HepG2 (cell line): ENCODE measurements at regions not wholly inside any gene's neighbourhood (a gene's known extent, or its start where the extent isn't known, plus 50 kb on each side); places are given as distances from the start of the nearest gene placed in this dataset.

ENCODE experiments used
- ATAC-seq: fragments of 200-7000 bp; cut with Tn5 transposase; 3 replicates; pipeline ENCODE4 v1.9.1; 2020; ENCODE audit warnings: mild to moderate bottlenecking, moderate library complexity
- BruUV-seq: library from RNA; stranded (reverse); fragments of 400-500 nt; replicated peaks from 2 replicates; lab custom pipeline; 2021; lab: Mats Ljungman, UMichigan
- CTCF ChIA-PET: fragments of 300-600 bp; formaldehyde crosslinking; extraction: SDS; loops from one replicate; lab custom pipeline; 2021; ENCODE audit warnings: low total read pairs, inconsistent platforms, low intra/inter-chr PET ratio; lab: Yijun Ruan, JAX
- POLR2A ChIA-PET: fragments of 350-600 bp; sonication (Branson Sonifier 250); formaldehyde crosslinking; loops from one replicate; lab custom pipeline; 2020; ENCODE audit warnings: antibody characterized with exemption, inconsistent platforms; lab: Yijun Ruan, JAX
- DNase-seq: peaks from one replicate; pipeline ENCODE4 v3.0.0-alpha.2; 2015; ENCODE audit warnings: low spot score
- FAIRE-seq: peaks from 3 replicates; lab custom pipeline; 2011; peaks lifted over from hg19 to GRCh38; lab: Jason Lieb, UNC
- H2AFZ ChIP-seq: one replicate; pipeline ENCODE4 v1.6.1; 2011; ENCODE audit warnings: low read length, inconsistent platforms
- H3K27ac ChIP-seq: fragments of 300-600 bp; 3 replicates; pipeline ENCODE4 v1.8.0; 2011; ENCODE audit warnings: mixed run types, mild to moderate bottlenecking, mixed read lengths, low read length, inconsistent platforms; ENCODE audit not compliant: insufficient read depth; ENCODE audit errors: extremely low read length
- H3K27me3 ChIP-seq, 2 experiments: fragments of 200-600 bp in 1 of 2; 2 replicates in 1 of 2; 3 replicates in 1 of 2; pipeline versions ENCODE4 v1.6.0 to v1.8.0; 2011; ENCODE audit warnings: low read length in 2 of 2, mild to moderate bottlenecking in 2 of 2, moderate library complexity in 2 of 2, inconsistent platforms in 1 of 2; ENCODE audit not compliant: insufficient read depth in 2 of 2, control insufficient read depth in 1 of 2
- H3K36me3 ChIP-seq, 2 experiments: fragments of 200-600 bp in 1 of 2; replicated peaks in 1 of 2; 2 replicates in 1 of 2; 3 replicates in 1 of 2; pipeline versions ENCODE4 v1.5.1 to v1.8.0; 2011; ENCODE audit warnings: low read length in 2 of 2, inconsistent platforms in 1 of 2; ENCODE audit not compliant: insufficient read depth in 2 of 2, control insufficient read depth in 1 of 2
- H3K4me1 ChIP-seq: 2 replicates; pipeline ENCODE4 v1.5.1; 2012; ENCODE audit warnings: low read length, inconsistent platforms; ENCODE audit not compliant: insufficient read depth
- H3K4me2 ChIP-seq: 2 replicates; pipeline ENCODE4 v1.6.0; 2011; ENCODE audit warnings: low read depth, low read length, inconsistent platforms
- H3K4me3 ChIP-seq, 3 experiments: fragments of 200-600 bp in 1 of 3; sonication (generic), shearing (Covaris generic) in 1 of 3; replicated peaks in 1 of 3; 2 replicates each; pipeline ENCODE4 v1.5.1; 2011 to 2016; ENCODE audit warnings: low read length in 3 of 3, inconsistent platforms in 2 of 3, low read depth in 2 of 3, mild to moderate bottlenecking in 2 of 3, control low read depth in 1 of 3, mixed read lengths in 1 of 3; ENCODE audit not compliant: insufficient read depth in 1 of 3
- H3K79me2 ChIP-seq: one replicate; pipeline ENCODE4 v1.6.1; 2011; ENCODE audit warnings: low read length, inconsistent platforms; ENCODE audit not compliant: insufficient read depth
- H3K9ac ChIP-seq: 2 replicates; pipeline ENCODE4 v1.6.0; 2011; ENCODE audit warnings: mild to moderate bottlenecking, low read depth, low read length, inconsistent platforms; ENCODE audit not compliant: insufficient read depth
- H3K9me3 ChIP-seq: 2 replicates; pipeline ENCODE4 v1.5.1; 2012; ENCODE audit warnings: mild to moderate bottlenecking, low read length
- H4K20me1 ChIP-seq: 2 replicates; pipeline ENCODE4 v1.6.0; 2011; ENCODE audit warnings: inconsistent platforms, mild to moderate bottlenecking, low read length, moderate library complexity; ENCODE audit not compliant: insufficient read depth
- ATF7 ChIP-seq, 2 experiments: fragments of 450-650 bp in 1 of 2; sonication (generic) in 1 of 2; formaldehyde crosslinking in 1 of 2; IDR thresholded peaks; 2 replicates each; pipeline versions ENCODE4 v1.4.0 to v1.6.1; 2016 to 2020; ENCODE audit warnings: antibody characterized with exemption in 1 of 2, mild to moderate bottlenecking in 1 of 2, missing genetic modification reagents in 1 of 2
- CEBPB ChIP-seq: IDR thresholded peaks from 2 replicates; pipeline ENCODE4 v1.6.1; 2011; ENCODE audit warnings: low read depth, low read length, improper control_type of control experiment, borderline replicate concordance
- ETV6 ChIP-seq: sonication (generic); formaldehyde crosslinking; conservative IDR thresholded peaks from 2 replicates; pipeline ENCODE4 v1.4.0; 2020; ENCODE audit warnings: missing genetic modification reagents
- SP5 ChIP-seq: IDR thresholded peaks from 2 replicates; pipeline ENCODE4 v1.6.1; 2016; ENCODE audit warnings: low read depth, borderline replicate concordance
- ZNF12 ChIP-seq: sonication (generic); formaldehyde crosslinking; IDR thresholded peaks from 2 replicates; pipeline ENCODE4 v1.5.0; 2020; ENCODE audit warnings: missing genetic modification reagents
- ZNF557 ChIP-seq: sonication (generic); formaldehyde crosslinking; IDR thresholded peaks from 2 replicates; pipeline ENCODE4 v1.4.0; 2020; ENCODE audit warnings: missing genetic modification reagents
- WGBS: methylation state at CpG from one replicate; pipeline ENCODE4 v1.1.6; 2017; ENCODE audit warnings: low lambda C conversion rate; 5-methylcytosine and 5-hydroxymethylcytosine counted together
- in situ Hi-C: cut with HindIII; loops from 2 replicates; pipeline ENCODE4 v1.10.0; 2017; ENCODE audit warnings: low pct_unique_long_range_greater_than_20kb; ENCODE audit not compliant: extremely low pct_ligation_motif_present
- intact Hi-C: fragments of 100-400 bp; cut with micrococcal nuclease; formaldehyde crosslinking; loops from one replicate; pipeline ENCODE4 v1.10.0; 2022; ENCODE audit not compliant: unreplicated experiment

- TF ChIP-seq ATF7 (IDR thresholded peaks at IDR 0.05) (peak; percentile 72), ATF7 (CRISPR knock-in tag; IDR thresholded peaks at IDR 0.05) (no peak), SP5 (CRISPR knock-in tag) (no peak), CEBPB (peak; percentile 27; the same call in 1 of the 2 replicates)
- Histone ChIP-seq H3K4me2 (no peak overlapping the region), H3K9ac (no peak overlapping the region), H2AFZ (no peak overlapping the region), H3K36me3 (no peaks in the 10 kb centered on the region), H3K79me2 (no peaks in the 10 kb centered on the region), H3K9me3 (no peaks in the 10 kb centered on the region), H3K27me3 (no peaks in the 10 kb centered on the region), H4K20me1 (no peaks in the 10 kb centered on the region), H3K27ac (no peak overlapping the region), H3K4me1 (no peaks in the 10 kb centered on the region), H3K4me3 (no peak overlapping the region)
- POLR2A ChIA-PET = no interaction called here
- FAIRE-seq = no peak
- 14% methylated on average over 7 of the region's 7 CpGs for WGBS
- no peak for ATAC-seq
- intact Hi-C loops = no loop called here
- DNase-seq = no peak
- BruUV-seq = no TSS peak
- CTCF ChIA-PET = no interaction called here
- in situ Hi-C loops = no loop called here
These were observed 540.3 kb downstream of the XYLT1 start for GRCh38 chr16:16930309-16931000.

GRCh38 chr16:16933861-16934260 lies 536.9 kb downstream of the XYLT1 start:
- ATAC-seq = no peak
- H3K4me1 ChIP-seq = no peaks in the 10 kb centered on the region
- in situ Hi-C loops (no loop called here), intact Hi-C loops (no loop called here)
- H3K27me3 ChIP-seq = peaks cover 0 to 6% of the 10 kb centered on the region in 2 experiments; a peak in 3 of 5 replicates
- H3K9ac ChIP-seq = no peak overlapping the region
- no peak overlapping the region for H3K27ac ChIP-seq
- H3K9me3 ChIP-seq = no peaks in the 10 kb centered on the region
- H3K4me2 ChIP-seq = no peak overlapping the region
- CTCF ChIA-PET = no interaction called here
- WGBS = 0% methylated on average over 2 of the region's 2 CpGs
- POLR2A ChIA-PET = no interaction called here
- no peak for DNase-seq
- TF ChIP-seq ZNF12 (CRISPR knock-in tag) (no peak), ETV6 (CRISPR knock-in tag) (no peak), ZNF557 (CRISPR knock-in tag) (no peak), ATF7 (IDR thresholded peaks at IDR 0.05) (no peak), ATF7 (CRISPR knock-in tag; IDR thresholded peaks at IDR 0.05) (no peak)
- no peaks in the 10 kb centered on the region for H3K79me2 ChIP-seq
- no peak overlapping the region for H3K4me3 ChIP-seq
- no peaks in the 10 kb centered on the region for H3K36me3 ChIP-seq
- no peak overlapping the region for H2AFZ ChIP-seq
- no peak for FAIRE-seq
- no TSS peak for BruUV-seq
- H4K20me1 ChIP-seq = no peaks in the 10 kb centered on the region
